COLO829 (cell line): ENCODE measurements at regions not wholly inside any gene's neighbourhood (a gene's known extent, or its start where the extent isn't known, plus 50 kb on each side); places are given as distances from the start of the nearest gene placed in this dataset.

ENCODE experiments used
- DNase-seq: peaks from one replicate; pipeline ENCODE4 v3.0.0; 2012; ENCODE audit warnings: low spot score

DNA sequence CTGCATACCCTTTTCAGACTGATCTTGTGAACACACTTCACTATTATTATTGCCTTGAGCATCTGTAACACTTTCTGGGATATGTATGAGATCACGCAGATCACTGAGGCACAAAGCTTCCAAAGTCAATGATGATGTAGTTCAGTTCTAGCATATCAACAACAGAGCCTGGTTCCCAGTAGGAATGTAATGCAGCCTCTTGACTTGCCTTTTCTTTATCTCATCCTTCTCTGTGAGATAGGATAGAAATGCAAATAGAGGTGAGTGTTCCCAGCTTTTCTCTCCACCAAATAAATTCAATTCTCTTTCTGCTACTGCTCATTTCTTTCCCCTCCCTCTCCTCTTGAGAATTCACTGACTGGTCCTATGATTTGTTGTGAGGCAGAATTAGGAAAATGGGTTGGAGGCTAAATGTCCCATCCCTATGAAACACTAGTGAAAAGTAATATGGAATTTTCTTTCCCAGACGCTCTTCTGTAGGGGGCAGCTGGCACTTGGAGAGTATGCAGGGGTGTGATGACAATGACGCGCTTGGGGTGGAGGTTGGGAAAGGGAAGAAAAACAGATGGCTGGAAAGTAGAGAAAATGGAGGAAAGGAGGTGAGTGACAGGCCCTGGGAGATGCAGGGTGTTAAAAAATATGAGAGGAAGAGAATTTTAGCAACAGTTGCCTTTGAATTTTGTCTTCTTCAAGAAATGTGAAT is 96.0 kb upstream of the TMTC1 start:
- no peak for DNase-seq

DNA sequence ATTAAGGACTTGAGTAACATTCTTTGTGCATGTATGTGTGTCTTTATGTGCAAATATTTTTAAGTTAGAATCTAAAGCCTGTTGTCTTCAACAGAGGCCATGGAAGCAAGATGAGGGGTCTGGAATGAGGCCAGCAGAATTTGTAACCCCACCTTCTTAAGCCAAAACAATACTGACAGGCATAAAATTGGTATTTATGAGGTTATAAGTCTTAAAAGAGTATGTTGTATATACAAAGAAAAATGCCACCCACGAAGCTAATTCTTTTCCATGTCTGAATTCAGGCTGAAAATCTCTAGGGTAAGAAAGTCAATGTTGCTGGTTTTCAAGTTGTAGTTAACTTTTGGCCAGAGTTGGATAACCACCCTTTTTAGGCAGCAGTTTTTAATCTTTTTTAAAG is 86.2 kb upstream of the TMTC1 start:
- DNase-seq: no peak

- DNase-seq: no peak
Observed at GRCh38 chr12:29867823-29868222, 84.1 kb upstream of the TMTC1 start.

- no peak for DNase-seq
Observed at GRCh38 chr12:29863665-29864064, 79.9 kb upstream of the TMTC1 start.

DNA sequence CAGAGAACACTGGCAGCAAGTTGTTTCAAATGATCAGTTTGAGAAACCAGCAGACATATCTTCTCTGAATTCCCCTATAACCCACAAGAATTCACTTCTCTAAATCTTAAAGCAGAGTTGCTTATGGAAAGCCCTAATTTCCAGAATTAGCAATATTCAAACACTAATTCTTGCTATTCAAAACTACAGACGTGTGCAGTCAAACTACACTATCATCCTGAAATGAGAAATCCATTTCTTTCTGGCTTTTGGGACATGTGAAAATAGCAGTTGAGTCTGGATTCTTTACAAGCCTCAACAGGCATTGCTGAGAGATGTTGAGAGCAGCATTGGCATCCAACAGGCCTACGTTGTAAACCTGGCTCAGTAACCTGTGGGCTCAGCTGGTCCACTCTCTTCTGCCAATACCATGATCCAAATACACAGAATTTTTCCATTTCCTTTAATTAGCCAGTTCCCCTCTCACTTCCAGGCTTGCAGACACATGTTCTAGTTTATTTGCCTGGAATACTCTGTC is 74.6 kb upstream of the TMTC1 start:
- DNase-seq: no peak

- no peak for DNase-seq
Observed at GRCh38 chr12:29847246-29847645, 63.5 kb upstream of the TMTC1 start.

GRCh38 chr12:29844667-29845066 is 60.9 kb upstream of the TMTC1 start:
- DNase-seq: no peak

DNA sequence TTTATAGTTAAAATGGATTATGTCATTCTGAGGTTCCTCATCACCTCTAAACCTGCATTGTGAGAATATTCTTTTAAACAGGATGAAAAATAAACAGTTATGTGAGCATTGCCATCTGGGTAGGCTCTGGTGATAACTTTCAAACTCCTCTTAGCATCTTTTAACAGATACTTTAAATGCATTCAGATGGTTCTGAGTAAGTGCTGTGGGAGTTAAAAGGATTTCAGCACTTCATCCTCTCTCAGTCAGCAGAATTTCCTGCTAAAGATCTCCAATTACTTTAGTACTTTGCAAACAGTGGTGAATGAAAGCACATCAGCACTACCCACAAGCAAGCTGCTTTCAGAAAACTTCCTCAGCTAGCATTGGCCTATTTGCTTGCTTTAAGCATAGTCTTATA is 59.3 kb upstream of the TMTC1 start:
- DNase-seq: no peak

- no peak for DNase-seq
Observed at GRCh38 chr12:29838768-29839167, 55.0 kb upstream of the TMTC1 start.
